Islet precursor cell (in vitro differentiated cells): ENCODE measurements at regions not wholly inside any gene's neighbourhood (a gene's known extent, or its start where the extent isn't known, plus 50 kb on each side); places are given as distances from the start of the nearest gene placed in this dataset.
"Not testable (repeated sequence)": the region's sequence is repeated elsewhere in the genome, so short reads cannot be mapped to it uniquely, and the experiment has no call there.

Experiments used
- DNase-seq: peaks from one replicate; pipeline ENCODE4 v3.0.0-alpha.2; 2018

DNA sequence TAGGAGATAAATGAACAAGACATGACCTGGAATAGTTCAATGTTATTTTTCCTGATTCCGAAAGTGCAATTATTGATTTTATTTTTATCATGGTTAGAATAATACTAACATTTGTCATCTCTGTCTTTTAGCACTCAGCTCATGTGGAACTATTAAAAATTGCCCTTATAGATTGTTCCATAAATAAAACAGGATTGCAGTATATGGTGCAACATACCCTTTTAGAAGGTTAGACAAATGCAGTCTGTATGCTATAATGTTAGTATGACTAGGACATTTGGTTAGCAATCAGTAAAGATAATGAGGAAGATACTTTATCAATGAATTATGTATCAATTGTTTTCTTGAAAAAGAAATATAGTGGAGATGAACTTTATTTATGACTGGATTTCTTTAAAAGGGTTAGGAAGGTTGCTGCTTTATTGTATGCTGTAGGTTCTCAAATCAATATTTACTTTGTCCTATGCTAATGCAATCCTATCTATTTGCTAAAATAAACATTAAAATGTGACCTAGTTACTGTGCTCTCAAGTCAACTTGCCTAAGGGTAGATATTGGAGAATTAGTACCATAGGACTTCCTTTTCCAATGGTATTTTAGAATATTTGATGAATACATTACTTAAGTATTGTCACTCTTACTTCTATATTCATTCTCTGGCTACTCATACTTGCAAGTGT, 348.9 kb upstream of the ISL1 start:
- no peak for DNase-seq

GRCh38 chr5:51039424-51040329, 343.6 kb upstream of the ISL1 start:
- DNase-seq, result no peak

- DNase-seq, result no peak
Measured at GRCh38 chr5:51043745-51044144, 339.5 kb upstream of the ISL1 start.

GRCh38 chr5:51047369-51047768, 335.9 kb upstream of the ISL1 start:
- no peak for DNase-seq

DNA sequence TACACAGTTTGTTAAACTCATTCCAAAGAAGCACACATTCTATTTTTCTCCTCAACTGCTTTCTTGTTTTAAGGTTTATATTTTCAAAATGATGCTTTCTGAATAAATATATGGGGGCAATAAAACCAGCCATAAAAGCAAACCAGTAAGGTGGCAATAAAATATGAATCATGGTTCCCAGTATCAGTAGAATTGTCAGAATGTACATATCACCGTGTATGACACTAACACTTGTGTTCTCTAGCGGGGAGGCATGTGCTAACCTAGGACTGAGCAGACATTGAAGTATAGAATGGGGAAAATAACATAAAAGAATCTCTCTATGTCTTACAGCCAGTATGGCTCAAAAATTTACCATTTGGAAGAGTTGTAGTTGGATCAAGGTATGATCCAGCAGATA, 329.9 kb upstream of the ISL1 start:
- DNase-seq, result no peak

GRCh38 chr5:51060953-51061352, 322.3 kb upstream of the ISL1 start:
- DNase-seq, result no peak

- no peak for DNase-seq
Measured at GRCh38 chr5:51072937-51073336, 310.3 kb upstream of the ISL1 start.

DNA sequence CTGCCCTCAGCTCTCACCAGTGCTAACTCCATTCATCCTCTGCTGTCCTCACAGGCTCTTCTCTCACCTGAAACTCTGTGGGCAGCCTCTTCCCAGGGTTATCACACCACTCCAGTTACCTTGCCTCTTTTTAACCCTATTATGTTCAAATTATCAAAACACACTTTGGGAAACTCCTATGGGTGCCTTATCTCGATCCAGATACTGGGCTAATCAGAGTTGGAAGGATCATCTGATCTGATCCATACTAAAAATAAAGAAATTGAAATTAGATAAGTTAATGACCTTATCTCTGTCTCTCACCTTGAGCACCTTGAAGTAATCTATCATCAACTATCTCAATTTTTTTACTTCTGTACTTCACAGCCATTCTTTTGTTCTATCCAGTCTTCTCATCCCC, 300.5 kb upstream of the ISL1 start:
- no peak for DNase-seq

DNA sequence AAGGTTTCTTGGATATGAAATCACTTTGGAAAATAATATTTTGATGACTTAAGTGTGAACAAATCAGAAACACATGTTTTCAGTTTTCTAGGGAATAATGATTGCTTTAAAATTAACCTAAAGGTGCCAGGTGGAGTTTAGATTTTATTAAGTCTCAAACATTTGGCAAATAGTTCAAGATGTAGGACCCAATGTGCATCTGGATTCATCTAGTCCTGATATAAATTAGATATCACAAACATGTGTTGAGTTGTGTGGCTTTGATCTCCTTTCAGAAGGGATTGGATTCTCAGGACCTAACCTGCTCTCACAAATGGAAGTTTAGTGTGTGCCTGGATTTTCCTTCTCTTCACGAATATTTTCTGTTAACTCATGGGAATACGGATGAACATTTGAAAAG, 291.4 kb upstream of the ISL1 start:
- DNase-seq, result no peak

GRCh38 chr5:51095486-51095885, 287.8 kb upstream of the ISL1 start:
- DNase-seq, result no peak

DNA sequence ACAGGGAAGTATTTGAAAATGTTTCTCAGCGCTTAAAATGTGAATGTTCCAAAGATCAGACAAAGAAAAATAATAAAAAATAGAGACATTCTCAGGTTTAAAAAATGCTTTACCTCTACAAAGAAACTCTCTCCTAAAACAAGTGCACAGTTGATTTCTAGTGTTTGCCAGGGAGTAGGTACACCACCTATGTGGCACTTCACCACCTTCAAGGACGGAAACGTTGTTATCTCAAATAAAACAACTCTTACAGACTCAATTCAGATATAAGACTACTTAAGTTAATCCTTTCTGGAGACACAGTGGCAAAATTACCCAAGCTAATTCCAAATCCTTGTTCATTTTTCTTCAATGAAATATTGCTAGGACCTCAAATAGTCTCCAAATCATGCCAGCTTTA, 286.4 kb upstream of the ISL1 start:
- no peak for DNase-seq

DNA sequence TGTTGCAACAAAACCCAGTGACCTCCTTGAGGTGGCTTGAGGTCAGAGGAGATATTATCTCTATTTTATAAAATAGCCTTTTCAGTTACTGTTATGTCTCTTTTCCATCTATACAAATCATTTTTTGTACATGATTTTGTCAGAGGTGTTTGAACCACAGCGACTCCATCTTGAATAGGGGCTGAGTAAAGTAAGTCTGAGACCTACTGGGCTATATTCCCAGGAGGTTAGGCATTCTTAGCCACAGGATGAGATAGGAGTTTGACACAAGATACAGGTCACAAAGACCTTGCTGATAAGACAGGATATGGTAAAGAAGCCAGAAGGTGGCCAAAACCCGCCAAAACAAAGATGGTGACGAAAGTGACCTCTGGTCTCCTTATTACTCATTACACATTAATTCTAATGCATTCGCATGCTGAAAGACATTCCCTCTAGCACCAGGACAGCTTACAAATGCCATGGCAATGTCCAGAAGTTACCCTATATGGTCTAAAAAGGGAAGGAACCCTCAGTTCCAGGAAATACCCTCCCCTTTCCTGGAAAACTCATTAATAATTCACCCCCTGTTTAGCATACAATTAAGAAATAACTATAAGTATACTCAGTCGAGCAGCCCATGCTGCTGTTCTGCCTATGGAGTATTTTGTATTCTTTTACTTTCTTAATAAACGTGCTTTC, 283.9 kb upstream of the ISL1 start:
- DNase-seq, result no peak

DNA sequence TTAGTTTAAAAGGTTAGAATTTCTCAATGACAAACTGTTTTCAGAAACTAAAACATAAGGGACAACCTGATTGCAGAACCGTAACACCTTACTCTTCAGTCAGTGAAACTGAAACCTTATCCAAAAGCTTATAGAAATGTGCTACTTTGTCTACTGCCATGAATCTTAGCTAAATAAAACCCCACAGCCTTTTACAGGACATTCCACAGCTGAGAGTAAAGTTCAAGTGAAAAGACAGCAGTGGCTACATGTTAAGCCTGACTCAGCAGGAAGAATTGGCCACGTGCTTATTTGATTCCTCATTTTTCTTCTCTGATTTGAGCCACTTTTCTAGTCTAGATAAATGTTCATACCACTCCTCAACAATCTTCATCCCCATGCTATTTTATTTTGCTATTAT, 278.7 kb upstream of the ISL1 start:
- no peak for DNase-seq

DNA sequence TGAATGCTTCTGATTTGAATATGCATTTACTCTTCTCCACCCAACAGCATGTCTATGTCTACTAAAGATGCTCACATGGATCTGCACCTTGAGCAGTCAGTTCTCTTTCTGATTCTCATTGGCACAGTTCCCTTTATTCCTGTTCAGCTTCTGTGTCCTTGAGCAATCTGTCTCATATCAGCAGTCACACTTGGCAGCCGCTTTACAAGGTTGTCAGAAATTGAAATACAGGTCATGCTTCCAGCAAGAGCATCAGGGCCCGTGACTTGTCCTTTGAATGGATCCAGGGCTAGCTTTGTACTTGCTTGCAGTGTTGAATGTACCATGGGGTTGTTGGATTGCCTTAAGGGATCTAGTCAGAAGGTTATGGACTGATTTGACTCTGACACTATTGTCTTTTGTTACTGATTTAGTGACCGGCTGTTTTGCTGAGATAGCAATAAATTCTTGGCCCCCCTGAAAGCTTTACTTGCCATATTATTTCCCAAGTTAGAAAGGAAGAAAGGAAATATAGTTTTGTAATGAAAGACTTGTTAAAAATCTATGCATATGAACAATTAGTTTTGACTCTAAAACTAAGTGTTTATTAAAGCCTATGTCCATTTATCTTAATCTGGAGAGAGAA, 273.4 kb upstream of the ISL1 start:
- DNase-seq, result no peak

DNA sequence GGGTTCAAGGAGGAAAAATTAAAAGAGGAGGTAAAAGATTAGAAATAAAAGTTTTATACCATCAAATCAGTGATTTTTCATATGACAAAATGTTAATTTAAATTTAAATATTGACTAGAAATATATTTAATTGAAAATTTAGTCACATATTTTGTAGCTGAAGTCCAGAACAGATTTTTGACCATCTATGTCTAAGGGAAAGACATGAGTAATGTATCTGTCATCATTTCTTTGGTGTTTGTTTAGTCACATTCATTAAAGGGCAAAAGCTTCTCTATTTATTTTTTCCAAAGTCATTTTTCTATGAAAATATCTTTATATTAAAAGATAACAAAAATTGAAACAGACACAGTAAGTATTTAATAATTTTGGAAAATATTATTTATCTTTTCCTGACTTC, 252.0 kb upstream of the ISL1 start:
- DNase-seq, result no peak

DNA sequence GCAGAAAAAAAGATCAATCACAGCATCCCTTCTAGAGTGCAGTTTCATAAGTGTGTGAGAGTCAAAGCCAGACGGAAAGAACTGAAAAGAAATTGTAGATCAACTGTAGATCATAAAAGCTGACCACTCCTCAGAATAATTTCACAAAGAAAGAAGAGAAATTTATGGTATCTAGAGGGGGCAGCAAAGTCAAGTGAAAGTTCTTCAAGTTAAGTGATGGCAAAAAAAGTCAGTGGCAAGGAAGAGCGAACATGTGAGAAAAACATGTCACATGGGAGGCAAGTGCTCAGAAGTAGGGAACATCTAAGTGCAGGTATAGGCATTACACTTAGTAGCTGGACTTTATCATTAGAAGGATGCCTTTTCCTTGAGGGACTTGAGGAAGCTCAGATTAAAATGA, 245.1 kb upstream of the ISL1 start:
- no peak for DNase-seq

- DNase-seq, result no peak
Measured at GRCh38 chr5:51148437-51148836, 234.8 kb upstream of the ISL1 start.

DNA sequence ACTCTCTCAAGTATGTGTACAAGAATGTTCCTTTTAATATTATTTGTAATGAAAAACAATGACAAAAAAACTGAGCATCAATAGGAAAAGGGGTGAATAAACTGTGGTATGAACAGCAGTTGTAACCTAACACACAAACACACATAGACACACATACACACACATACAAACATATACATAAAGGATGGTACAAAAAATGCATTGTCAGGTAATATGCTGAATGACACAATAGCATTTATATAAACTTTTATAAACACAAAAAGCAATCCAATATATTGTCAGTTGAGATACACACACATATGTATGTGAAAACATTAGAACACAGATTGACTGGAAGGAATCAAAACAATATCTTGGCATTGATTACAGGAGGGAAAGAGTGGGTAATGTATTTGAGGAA, 227.0 kb upstream of the ISL1 start:
- DNase-seq, result no peak

DNA sequence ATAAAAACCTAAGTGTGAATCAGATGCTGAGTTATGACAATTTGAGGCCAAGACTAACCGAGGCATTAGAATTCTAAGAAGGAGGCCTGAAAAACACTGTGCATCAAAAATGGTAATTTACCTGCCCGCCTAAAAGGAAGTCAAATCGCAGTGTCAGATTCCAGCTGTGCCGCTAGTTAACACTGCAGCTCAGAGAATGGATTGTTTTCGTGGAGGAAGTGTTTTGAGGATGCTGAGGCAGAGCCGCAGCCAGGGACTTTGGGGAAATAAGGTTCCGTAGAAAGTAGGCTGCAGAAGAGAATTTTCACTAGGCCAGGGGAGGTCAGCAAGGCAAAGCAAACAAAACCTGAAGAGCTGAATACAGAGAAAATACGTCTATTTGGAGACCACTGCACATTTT, 226.4 kb upstream of the ISL1 start:
- DNase-seq, result no peak

- DNase-seq, result no peak
Measured at GRCh38 chr5:51159164-51159563, 224.1 kb upstream of the ISL1 start.

DNA sequence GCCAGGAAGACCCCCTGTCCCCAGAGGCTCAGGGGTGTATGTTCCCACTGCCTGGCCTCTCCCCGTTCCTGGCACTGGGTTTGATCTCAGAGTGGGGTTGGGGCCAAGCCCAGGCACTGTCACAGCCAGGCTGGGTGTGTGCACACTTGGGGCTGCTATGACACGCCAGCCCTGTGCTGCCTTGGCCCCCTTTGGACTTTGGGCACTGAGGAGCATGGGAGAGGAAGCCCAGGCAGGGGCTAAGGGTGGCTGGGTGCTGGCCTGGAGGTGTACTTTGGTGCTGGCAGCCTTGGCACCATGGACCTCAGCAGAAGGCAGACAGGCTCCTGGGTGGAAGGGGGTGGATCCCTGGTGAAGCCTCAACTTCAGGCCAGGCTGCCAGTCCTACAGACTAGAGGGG, 223.6 kb upstream of the ISL1 start:
- no peak for DNase-seq

DNA sequence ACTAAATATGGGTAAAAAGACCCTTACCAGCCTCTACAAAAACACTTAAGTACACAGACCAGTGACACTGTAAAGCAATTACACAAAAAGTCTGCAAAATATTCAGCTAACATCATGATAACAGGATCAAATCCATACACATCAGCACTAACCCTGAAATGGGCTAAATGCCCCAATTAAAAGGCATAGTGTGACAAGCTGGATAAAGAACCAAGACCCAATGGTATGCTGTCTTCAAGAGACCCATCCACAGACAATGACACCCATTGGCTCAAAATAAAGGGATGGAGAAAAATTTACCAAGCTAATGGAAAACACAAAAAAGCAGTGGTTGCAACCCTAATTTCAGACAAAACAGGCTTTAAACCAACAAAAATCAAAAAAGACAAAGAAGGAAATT, 221.0 kb upstream of the ISL1 start:
- DNase-seq, result no peak

DNA sequence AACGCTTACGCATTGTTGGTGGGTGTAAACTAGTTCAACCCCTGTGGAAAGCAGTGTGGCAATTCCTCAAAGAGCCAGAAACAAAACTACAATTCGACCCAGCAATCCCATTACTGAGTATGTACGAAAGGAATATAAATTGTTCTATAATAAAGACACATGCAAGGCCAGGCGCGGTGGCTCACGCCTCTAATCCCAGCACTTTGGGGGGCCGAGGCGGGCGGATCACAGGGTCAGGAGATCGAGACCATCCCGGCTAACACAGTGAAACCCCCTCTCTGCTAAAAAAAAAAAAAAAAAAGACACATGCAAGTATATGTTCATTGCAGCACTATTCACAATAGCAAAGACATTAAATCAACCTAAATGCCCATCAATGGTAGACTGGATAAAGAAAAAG, 217.6 kb upstream of the ISL1 start:
- not testable (repeated sequence) for DNase-seq
